ENCODE measurements at regions not wholly inside any gene's neighbourhood (a gene's known extent, or its start where the extent isn't known, plus 50 kb on each side); places are given as distances from the start of the nearest gene placed in this dataset.
"Not testable (repeated sequence)": the region's sequence is repeated elsewhere in the genome, so short reads cannot be mapped to it uniquely, and the experiment has no call there.

- DNase-seq, result no peak
Observed at GRCh38 chr6:156262014-156262413, 515.2 kb upstream of the ARID1B start.

- DNase-seq, result no peak
Observed at GRCh38 chr6:156260815-156261214, 516.4 kb upstream of the ARID1B start.

- no peak for DNase-seq
Observed at GRCh38 chr6:156258981-156259380, 518.2 kb upstream of the ARID1B start.

- DNase-seq, result no peak
Observed at GRCh38 chr6:156256161-156256560, 521.0 kb upstream of the ARID1B start.

- DNase-seq, result no peak
Observed at GRCh38 chr6:156254240-156254639, 522.9 kb upstream of the ARID1B start.

GRCh38 chr6:156250593-156250992 is 526.6 kb upstream of the ARID1B start:
- no peak for DNase-seq

GRCh38 chr6:156242206-156242605 is 535.0 kb upstream of the ARID1B start:
- no peak for DNase-seq

- DNase-seq, result no peak
Observed at GRCh38 chr6:156231026-156231765, 546.0 kb upstream of the ARID1B start.

- no peak for DNase-seq
Observed at GRCh38 chr6:156219973-156220372, 557.2 kb upstream of the ARID1B start.

- DNase-seq, result no peak
Observed at GRCh38 chr6:156205678-156206077, 571.5 kb upstream of the ARID1B start.

- DNase-seq, result no peak
Observed at GRCh38 chr6:156199182-156199581, 578.0 kb upstream of the ARID1B start.

GRCh38 chr6:156197513-156197912 is 579.7 kb upstream of the ARID1B start:
- DNase-seq, result no peak

- no peak for DNase-seq
Observed at GRCh38 chr6:156194981-156195380, 582.2 kb upstream of the ARID1B start.

GRCh38 chr6:156193381-156193780 is 583.8 kb upstream of the ARID1B start:
- no peak for DNase-seq

GRCh38 chr6:156191895-156192294 is 585.3 kb upstream of the ARID1B start:
- no peak for DNase-seq

GRCh38 chr6:156191390-156191789 is 585.8 kb upstream of the ARID1B start:
- not testable (repeated sequence) for DNase-seq

- DNase-seq, result no peak
Observed at GRCh38 chr6:156190270-156190669, 586.9 kb upstream of the ARID1B start.

- DNase-seq, result no peak
Observed at GRCh38 chr6:156189714-156190113, 587.5 kb upstream of the ARID1B start.

GRCh38 chr6:156189195-156189594 is 588.0 kb upstream of the ARID1B start:
- no peak for DNase-seq

- no peak for DNase-seq
Observed at GRCh38 chr6:156185113-156185512, 592.1 kb upstream of the ARID1B start.

- no peak for DNase-seq
Observed at GRCh38 chr6:156183678-156184077, 593.5 kb upstream of the ARID1B start.

- DNase-seq, result no peak
Observed at GRCh38 chr6:156182356-156182755, 594.8 kb upstream of the ARID1B start.

- DNase-seq, result no peak
Observed at GRCh38 chr6:156181506-156181905, 595.7 kb upstream of the ARID1B start.

GRCh38 chr6:156175971-156176421 is 601.2 kb upstream of the ARID1B start:
- no peak for DNase-seq

- DNase-seq, result no peak
Observed at GRCh38 chr6:156175433-156175832, 601.7 kb upstream of the ARID1B start.

Measured in left hindlimb (tissue), 1 donor.